HG03064 (cell line): ENCODE measurements at regions not wholly inside any gene's neighbourhood (a gene's known extent, or its start where the extent isn't known, plus 50 kb on each side); places are given as distances from the start of the nearest gene placed in this dataset.
"Not testable (repeated sequence)": the region's sequence is repeated elsewhere in the genome, so short reads cannot be mapped to it uniquely, and the experiment has no call there.

Source experiments
- ATAC-seq: cut with Tn5 transposase; IDR thresholded peaks from one replicate; pipeline ENCODE4 v1.9.1; 2021; ENCODE audit warnings: low read depth; ENCODE audit not compliant: unreplicated experiment

DNA sequence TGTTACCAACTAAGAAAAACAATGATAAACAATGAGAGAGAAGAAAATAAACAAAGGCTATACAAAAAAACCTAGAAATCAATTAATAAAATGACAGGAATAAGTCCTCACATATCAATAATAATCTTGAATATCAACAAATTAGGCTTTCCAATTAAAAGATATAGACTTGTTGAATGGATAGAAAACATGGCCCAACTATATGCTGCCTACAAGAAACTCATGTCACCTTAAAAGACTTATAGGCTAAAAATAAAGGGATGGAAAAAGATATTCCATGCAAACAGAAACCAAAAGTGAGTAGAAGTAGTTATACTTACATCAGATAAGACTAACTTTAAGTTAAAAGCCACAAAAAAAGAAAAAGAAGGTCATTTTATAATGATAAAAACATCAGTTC lies 183.9 kb downstream of the MYRFL start:
- no peak for ATAC-seq

DNA sequence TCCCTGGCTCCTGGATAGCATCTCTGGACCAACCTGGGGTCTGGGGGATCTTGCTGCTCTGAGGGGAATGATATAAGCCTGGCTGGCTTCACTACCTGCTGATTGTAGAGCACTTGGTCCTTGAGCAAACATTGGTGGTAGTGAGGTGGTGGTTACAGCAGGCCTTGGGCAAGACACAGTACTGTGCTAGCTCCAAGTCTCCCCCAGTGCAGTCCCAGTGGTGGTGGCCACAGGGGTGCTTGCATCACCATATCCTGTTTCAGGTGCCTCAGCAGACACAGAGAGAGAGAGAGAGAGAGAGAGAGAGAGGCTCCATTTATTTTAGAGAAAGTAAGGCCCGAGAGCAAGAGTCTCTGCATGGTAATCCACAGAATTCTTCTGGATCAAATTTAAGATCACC lies 186.3 kb downstream of the MYRFL start:
- ATAC-seq = no peak

DNA sequence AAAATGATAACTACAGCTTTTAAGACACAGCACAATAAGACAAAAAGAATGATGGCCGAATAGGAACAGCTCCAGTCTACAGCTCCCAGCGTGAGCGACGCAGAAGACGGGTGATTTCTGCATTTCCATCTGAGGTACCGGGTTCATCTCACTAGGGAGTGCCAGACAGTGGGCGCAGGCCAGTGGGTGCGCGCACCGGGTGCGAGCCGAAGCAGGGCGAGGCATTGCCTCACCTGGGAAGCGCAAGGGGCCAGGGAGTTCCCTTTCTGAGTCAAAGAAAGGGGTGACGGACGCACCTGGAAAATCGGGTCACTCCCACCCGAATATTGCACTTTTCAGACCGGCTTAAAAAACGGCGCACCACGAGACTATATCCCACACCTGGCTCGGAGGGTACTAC lies 188.0 kb downstream of the MYRFL start:
- ATAC-seq = not testable (repeated sequence)

DNA sequence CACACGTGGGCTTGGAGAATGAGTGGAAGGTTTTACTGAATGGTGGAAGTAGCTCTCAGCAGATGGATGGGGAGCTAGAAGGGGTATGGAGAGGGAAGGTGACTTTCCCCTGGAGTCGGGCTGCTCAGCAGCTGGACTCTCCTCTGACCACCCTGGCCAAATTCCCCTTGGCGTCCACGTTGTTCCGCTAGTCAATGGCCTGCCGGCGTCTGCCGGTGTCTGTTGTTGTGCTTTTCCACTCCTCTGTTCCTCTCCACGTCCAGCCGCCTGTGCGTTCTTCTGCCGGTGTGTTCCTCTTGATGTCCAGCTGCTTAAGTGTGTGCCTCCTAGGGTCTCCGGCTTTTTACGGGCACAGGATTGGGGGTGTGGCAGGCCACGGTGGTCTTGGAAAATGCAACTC lies 203.5 kb downstream of the MYRFL start:
- no peak for ATAC-seq

DNA sequence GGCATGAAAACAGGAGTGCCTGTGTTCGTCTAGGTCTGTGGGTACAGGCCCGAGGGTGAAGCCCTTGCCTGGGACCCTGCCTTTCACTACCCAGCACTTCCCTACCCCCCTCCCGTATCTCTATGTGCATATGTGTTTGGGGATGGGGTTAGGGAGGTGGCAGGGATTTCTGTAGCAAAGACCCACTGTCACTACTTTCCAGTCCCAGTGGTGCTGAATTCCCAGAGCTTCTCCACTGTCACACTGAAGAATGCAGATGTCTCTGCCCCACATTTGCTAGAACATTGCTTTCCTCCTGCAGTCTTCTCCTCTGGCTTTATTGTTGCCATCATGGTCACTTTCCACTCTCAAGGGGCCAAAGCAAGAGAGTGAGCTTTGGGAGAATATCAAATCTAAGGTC lies 203.9 kb downstream of the MYRFL start:
- no peak for ATAC-seq

DNA sequence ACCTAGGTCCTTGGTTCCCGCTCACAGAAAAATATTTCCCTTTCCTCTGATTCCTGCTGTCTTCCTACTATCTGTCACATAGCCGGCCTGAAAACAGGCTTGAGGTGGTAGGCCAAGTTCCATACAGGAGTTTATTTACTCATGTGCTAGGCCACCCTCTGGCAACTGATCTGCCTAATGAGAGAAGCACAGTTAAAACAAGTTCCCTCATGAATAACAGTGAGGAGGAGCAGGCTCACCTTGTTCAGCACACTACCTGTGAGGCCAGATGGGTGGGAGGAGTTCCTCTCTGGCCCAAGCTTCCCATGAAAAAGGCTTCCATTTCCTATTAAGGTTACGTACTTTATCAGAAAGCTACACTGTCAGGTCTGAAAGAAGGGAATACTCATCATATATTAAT lies 206.0 kb downstream of the MYRFL start:
- ATAC-seq = no peak

DNA sequence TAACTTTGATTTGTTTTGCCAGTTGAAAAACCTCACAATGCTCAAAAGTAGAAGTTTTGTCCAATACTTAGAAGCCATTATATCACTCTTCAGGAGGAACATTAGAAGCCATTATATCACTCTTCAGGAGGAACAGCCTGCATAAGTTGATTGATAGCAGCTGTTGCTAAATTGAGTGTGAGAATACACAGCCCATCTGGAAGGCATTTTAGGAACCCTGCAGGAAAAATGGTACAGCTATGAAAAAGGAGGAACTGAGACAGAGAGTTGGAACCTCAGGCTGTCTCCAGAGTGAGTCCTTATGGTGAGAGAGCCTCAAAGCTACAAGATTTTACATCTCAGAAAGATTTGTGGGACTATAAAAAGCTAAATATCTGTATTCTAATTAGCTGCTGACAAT lies 207.0 kb downstream of the MYRFL start:
- ATAC-seq = no peak

DNA sequence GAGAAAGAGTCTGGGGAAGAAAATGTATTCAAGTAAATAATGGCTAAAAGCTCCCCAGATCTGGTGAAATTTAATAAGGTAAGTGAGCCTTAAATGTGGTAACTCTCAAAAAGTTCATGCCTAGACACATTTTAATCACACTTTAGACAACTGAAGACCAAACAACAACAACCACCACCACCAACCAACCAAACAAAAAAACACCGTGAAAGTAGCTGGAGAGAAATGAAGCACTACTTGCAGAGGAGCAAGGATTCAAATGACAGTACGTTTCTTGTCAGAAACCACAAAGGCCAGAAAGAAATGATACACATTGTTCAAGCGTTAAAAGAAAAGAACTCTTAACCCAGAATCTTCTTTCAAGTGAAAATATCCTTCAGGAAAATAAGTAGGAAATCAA lies 208.3 kb downstream of the MYRFL start:
- ATAC-seq = no peak

DNA sequence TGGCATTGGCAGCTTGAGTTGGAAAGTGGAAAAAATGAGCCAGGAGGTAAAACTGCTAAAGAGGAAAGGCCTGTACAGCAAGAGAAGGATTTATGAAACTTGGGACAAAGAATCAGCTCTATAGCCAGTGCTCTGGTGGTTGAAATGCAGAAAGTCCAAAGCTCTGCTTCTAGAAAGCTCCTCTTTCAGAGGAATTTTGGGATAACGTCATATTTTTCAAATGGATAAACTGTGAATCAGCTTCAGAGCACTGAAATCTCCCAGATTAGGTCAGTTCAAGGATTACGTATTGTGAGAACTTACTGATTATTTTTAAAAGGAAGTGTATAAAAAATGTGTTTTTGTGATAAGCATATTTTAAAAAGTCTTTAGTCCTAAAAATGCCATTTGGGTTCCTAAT lies 203.1 kb upstream of the CNOT2 start:
- ATAC-seq = no peak

DNA sequence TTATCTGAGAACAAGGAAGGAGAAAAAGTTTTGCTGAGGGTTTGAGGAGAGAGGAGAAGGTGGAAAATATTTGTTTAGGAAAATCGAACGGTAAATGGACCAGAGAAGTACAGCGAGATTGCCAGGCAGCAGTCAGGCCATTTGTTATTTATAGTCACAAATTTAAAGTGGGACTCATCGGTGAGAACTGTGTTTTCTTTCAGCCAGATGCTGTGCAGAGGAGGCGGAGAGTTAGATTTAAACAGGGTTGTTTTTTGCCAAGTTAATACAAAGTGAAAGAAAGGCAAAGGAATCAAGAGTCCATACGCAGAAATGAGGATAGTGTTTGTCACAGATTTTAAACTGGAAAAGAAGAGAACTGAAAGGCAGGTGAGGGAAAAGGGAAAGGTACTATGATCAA lies 200.6 kb upstream of the CNOT2 start:
- ATAC-seq = no peak

DNA sequence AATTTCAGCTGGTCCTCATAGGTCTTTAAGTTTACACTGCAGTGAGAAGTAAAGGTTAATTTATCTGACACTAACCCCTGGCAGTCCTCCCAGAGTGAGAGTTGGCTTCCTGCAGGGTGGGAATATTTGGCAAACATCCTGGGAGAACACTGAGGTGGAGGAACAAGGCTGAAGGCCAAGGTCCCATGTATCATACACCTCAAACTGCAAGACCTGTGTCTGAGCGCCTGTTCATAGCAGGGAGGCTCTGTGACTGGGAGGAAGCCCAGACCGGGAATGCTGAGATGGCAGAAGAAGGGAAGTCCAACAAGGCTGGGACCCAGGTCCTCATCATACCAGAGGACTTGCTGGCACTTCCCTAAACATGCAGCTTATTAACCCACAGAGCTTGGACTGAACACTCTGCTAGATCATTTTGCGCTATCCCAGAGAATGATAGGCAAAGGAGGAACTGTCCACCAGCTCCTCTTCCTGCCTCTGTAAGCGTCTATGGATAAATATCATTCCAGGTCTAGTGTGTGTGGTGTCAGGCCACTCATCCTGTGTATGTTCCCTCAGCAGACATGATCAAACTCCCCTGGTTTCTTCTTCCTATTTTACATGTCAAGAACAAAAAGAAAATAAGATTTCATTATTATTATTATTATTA lies 199.6 kb upstream of the CNOT2 start:
- ATAC-seq = no peak

DNA sequence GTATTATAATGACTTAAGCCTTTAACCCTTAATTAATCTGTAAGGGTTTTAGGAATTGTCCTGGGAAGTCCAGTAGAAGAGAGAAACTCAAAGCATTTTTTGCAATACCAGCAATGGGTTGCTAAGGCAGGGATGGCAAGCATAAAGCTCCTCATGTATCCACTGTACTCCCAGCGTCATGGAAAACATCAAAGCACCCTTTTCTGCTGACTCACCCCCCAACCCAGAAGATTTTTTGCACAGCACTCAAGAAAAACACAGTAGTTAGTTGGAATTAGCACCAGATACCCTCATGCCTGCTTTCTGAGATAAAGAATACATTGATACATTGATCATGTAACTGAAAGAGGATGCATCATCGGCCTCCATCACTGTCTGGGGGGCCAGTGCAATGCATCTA lies 199.1 kb upstream of the CNOT2 start:
- ATAC-seq = no peak

DNA sequence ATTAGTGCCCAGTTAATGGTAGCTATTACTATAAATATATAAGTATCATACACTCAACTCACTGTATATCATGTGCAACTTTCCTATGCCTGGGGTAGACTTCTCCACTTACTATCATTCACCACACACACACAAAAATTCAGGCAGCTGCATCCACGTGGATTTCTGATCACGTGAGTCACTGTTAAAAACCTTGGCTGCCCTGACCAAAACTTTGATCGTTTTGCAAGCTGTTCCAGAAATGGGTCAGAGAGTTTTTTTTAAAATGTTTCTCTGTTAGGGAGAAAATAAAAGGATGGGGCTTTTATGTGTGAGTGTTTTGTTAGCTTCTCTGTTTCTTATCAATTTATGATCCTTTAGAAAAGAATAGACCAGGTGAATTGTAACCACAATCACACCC lies 198.2 kb upstream of the CNOT2 start:
- ATAC-seq = no peak

DNA sequence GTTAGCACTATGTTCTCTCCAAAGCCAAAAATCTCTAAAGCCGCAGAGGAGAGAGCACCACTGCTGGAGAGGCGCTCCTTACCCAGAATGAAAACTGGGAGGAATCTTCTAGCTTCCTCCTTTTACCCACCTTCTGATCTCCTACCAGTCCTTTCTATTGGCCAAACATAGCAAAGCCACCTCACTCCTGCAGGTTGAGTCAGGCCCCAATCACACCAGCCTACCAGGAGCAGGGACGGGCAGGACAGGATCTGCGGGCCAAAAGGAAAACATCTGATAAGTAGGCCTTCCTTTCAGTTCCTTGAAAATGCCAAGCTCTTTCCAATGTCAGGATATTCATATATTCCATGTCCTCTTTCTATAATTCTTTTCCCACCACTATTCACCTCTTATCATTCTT lies 197.7 kb upstream of the CNOT2 start:
- ATAC-seq = no peak

DNA sequence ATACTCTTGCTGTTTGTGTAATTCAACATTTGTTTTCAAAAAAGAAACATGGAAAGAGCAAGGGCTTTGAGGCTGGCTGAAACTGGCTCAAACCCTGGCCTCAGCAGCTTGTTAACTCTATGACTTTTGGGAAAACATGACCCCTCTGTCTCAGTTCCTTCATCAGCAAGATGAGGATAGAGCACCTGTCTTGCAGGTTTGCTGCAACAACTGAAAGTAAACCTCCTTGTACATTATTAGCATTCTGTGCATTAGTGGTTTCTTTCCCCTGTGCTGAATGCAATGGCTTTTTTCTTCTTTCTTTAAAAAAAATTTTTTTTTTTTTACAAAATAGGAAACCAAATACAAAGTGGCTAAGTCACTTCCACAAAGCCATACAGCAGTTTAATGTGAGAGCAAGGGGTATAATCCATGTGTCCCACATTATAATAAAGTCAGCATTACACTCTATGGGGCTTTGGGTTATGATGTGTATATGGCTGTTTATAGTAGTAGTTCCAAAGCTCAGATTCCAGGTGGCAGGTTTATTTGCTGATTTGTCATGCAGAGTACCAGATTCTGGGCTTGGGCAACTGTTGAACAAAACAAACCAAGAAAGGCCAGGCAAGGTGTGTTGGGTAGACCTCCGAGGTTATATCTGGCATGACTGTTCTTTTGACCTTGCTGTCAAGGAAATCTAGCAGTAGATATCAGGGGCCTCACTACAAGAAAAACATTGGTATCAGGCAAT lies 194.5 kb upstream of the CNOT2 start:
- no peak for ATAC-seq

DNA sequence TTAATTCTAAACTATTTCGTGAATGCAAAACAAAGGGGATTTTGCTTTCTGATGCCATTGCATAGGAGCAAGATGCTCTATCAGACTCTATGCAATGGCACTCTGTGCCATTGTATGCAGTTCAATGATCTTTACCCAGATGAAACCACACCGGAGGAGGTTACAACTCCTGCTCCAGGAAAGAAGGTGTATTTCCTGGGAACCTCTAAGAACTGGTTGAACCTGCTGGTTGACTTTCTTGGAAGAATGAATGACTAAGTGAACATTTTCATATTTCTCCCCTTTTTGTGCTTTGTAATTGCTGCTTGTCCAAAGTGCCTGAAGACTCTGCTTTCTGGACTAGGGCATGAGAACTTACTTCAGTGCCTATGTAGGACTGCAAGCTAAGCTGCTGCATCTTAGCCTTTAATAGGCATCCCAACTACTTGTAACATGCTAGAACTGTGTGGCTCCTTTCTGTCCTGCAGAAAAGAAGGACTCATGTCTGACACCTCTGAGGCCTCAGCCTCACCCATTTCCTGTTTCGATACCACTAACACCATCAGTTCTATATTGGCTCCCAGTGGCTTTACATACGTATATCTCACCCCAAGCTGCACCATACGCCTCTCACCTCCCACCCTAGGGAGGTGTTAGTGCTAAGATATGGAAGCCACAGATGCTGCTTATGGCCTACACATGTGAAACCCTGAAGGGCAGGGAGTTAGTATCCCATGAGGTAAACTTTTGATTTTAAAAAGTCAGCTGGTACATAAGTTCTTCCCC lies 193.5 kb upstream of the CNOT2 start:
- ATAC-seq = peak; percentile 95

DNA sequence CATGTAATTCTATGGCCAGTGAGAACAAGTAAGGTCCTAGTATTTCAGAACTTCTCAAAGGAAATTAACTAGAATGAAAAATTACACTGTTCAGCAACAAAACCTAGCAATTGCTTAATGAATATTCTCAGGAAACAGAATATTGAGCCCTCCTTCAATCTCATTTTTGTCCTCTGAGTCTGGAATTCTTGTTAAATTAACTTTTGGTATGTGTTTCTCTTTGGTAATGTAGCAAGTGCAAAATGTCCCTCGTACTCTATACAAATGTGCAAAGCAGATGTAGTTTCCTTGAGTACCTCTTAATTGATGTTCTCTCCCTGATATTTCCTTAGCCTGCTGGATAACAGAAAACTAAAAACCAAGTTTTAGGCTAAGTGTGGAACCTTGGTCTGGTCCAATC lies 190.8 kb upstream of the CNOT2 start:
- ATAC-seq = no peak

DNA sequence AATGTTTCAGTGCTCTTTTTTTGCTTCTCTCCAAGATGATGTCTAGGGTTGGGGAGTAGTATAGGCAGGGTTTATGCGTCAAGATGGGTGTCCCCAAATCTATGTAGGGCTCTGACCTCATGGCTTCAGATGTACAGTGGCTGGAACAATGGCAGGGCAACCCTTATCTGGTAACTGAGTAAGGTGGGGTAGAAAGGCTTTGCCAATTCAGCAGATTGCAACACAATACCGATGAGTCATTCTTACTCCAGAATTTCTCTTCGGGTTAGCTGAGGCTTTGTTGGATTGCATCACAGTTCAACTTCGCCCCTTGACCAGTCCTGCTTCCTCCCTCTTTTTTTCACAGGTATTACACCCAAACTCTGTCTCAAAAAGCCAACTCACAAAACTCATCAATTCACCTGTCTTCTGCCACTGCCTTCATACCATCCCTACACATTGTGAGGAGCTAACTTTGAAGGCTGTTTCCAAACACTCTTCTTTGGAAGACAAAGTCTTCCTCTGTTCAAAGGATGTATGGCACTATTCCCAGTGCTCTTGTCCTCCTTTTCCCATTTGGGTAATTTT lies 190.2 kb upstream of the CNOT2 start:
- ATAC-seq = no peak

DNA sequence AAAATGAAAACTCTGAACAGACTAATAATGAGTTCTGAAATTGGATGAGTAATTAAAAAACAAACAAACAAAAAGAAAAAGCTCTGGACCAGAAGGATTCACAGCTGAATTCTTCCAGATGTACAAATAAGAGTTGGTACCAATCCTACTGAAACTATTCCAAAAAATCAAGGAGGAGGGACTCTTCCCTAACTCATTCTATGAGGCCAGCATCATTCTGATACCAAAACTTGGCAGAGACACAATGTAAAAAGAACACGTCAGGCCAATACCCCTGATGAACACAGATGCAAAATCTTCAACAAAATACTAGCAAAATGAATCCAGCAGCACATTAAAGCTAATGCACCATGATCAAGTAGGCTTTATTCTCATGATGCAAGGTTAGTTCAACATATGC lies 183.9 kb upstream of the CNOT2 start:
- no peak for ATAC-seq

DNA sequence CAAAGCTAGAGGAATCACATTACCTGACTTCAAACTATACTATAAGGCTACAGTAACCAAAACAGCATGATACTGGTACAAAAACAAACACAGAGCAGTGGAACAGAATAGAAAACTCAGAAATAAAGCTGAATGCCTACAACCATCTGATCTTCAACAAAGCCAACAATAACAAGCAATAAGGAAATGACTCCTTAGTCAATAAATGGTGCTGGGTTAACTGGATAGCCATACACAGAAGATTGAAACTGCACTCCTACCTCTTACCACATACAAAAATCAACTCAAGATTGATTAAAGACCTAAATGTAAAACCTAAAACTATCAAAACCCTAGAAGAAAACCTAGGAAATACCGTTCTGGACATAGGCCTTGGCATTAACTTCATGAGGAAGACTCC lies 182.6 kb upstream of the CNOT2 start:
- no peak for ATAC-seq

DNA sequence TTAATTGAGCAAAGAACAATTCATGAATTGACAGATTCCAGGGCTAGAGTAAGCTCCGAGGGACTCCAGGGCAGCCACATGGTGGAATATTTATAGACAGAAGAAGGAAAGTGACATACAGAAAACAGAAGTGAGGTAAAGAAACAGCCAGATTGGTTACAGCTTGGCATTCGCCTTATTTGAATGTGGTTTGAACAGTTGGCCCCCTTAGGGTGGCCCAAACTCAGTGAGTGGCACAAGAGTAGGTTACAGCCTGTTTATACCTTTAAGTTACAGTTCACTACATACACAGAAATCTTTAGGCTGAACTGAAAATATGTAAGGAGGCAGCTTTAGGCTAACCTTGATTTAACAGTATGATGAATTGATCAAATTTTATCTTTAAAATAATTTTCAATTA lies 174.5 kb upstream of the CNOT2 start:
- ATAC-seq = no peak
